ENCODE measurements at regions not wholly inside any gene's neighbourhood (a gene's known extent, or its start where the extent isn't known, plus 50 kb on each side); places are given as distances from the start of the nearest gene placed in this dataset.

DNA sequence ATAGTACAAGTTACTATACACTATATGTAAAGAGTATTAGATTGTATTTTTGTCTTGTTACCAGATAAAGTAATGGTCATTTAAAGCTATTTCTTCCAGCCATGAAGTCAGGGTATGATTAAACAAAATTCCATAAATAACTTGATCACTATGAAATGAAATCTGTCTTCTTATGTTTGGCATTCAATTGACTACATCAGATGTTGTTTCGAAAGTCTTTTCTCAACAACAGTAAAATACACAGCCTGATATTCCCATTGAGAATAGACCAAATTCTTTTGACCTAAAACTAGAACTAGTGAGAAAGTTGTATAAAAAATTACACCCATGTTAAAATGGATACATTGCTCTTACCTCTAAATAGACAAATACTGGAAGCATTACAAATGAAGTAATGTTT, 134.6 kb upstream of the ADAMTS5 start:
- TF ChIP-seq, protein P1, sequence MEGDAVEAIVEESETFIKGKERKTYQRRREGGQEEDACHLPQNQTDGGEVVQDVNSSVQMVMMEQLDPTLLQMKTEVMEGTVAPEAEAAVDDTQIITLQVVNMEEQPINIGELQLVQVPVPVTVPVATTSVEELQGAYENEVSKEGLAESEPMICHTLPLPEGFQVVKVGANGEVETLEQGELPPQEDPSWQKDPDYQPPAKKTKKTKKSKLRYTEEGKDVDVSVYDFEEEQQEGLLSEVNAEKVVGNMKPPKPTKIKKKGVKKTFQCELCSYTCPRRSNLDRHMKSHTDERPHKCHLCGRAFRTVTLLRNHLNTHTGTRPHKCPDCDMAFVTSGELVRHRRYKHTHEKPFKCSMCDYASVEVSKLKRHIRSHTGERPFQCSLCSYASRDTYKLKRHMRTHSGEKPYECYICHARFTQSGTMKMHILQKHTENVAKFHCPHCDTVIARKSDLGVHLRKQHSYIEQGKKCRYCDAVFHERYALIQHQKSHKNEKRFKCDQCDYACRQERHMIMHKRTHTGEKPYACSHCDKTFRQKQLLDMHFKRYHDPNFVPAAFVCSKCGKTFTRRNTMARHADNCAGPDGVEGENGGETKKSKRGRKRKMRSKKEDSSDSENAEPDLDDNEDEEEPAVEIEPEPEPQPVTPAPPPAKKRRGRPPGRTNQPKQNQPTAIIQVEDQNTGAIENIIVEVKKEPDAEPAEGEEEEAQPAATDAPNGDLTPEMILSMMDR (IDR thresholded peaks at IDR 0.05): no peak
- TF ChIP-seq POLR2A (IDR thresholded peaks at IDR 0.05) (no peak), POLR2AphosphoS5 (IDR thresholded peaks at IDR 0.05; ENCODE audit: insufficient read depth in 1 of 2, low read depth in 1 of 2) (no peak)

All from vagina (tissue), 2 donors.